H1 (cell line): ENCODE measurements at regions not wholly inside any gene's neighbourhood (a gene's known extent, or its start where the extent isn't known, plus 50 kb on each side); places are given as distances from the start of the nearest gene placed in this dataset.

Experiments used
- CTCF ChIA-PET: fragments of 300-600 bp; sonication (Branson Sonifier 250); formaldehyde crosslinking; loops from one replicate; lab custom pipeline; 2021; ENCODE audit not compliant: partially characterized antibody; lab: Charles Lee
- POLR2A ChIA-PET: fragments of 300-600 bp; sonication (Branson Sonifier 250); formaldehyde crosslinking; loops from one replicate; lab custom pipeline; 2021; ENCODE audit warnings: inconsistent platforms; ENCODE audit not compliant: partially characterized antibody; lab: Charles Lee
- DNase-seq, 2 experiments: peaks; one replicate each; pipeline versions ENCODE4 v3.0.0 to v3.0.0-alpha.2; 2010 to 2022; ENCODE audit warnings: low spot score in 2 of 2, low read depth in 1 of 2, mixed read lengths in 1 of 2
- FAIRE-seq: peaks from 2 replicates; lab custom pipeline; 2011; peaks lifted over from hg19 to GRCh38; lab: Jason Lieb, UNC
- H2AFZ ChIP-seq: 2 replicates; pipeline ENCODE4 v1.8.1; 2012; ENCODE audit warnings: low read length, inconsistent platforms
- H2AK5ac ChIP-seq: 2 replicates; pipeline ENCODE4 v1.6.1; 2013; ENCODE audit warnings: low read depth, low read length
- H2BK120ac ChIP-seq: replicated peaks from 2 replicates; pipeline ENCODE3; 2013; ENCODE audit warnings: low read depth, low read length, inconsistent platforms
- H2BK12ac ChIP-seq: 2 replicates; pipeline ENCODE4 v1.6.1; 2013; ENCODE audit warnings: low read depth, low read length
- H2BK15ac ChIP-seq: 2 replicates; pipeline ENCODE4 v1.6.1; 2013; ENCODE audit warnings: low read length
- H2BK20ac ChIP-seq: 2 replicates; pipeline ENCODE4 v1.6.1; 2013; ENCODE audit warnings: low read length
- H2BK5ac ChIP-seq: 2 replicates; pipeline ENCODE4 v1.6.1; 2013; ENCODE audit warnings: low read depth, low read length
- H3K14ac ChIP-seq: 2 replicates; pipeline ENCODE4 v1.6.1; 2013; ENCODE audit warnings: inconsistent platforms; ENCODE audit not compliant: insufficient read length
- H3K18ac ChIP-seq: 2 replicates; pipeline ENCODE4 v1.6.1; 2013; ENCODE audit warnings: low read length; ENCODE audit errors: extremely low read depth
- H3K23ac ChIP-seq: 2 replicates; pipeline ENCODE4 v1.6.1; 2013; ENCODE audit warnings: inconsistent platforms; ENCODE audit not compliant: insufficient read length
- H3K23me2 ChIP-seq: 2 replicates; pipeline ENCODE4 v1.6.1; 2013; ENCODE audit warnings: low read depth, low read length
- H3K27ac ChIP-seq: 2 replicates; pipeline ENCODE4 v1.6.1; 2011; ENCODE audit warnings: low read depth, low read length, inconsistent platforms
- H3K27me3 ChIP-seq, 4 experiments: replicated peaks in 1 of 4; 1 replicate in 1 of 4; 2 replicates in 3 of 4; pipeline versions ENCODE4 v1.6.1 to v1.8.1; 2011 to 2013; ENCODE audit warnings: low read length in 3 of 4, mild to moderate bottlenecking in 3 of 4, inconsistent platforms in 2 of 4, mixed read lengths in 2 of 4, moderate library complexity in 1 of 4; ENCODE audit not compliant: control insufficient read depth in 3 of 4, insufficient read depth in 3 of 4; ENCODE audit errors: extremely low read depth in 1 of 4
- H3K36me3 ChIP-seq, 4 experiments: 2 replicates each; pipeline versions ENCODE4 v1.6.1 to v1.8.1; 2011 to 2013; ENCODE audit warnings: mild to moderate bottlenecking in 4 of 4, low read length in 3 of 4, moderate library complexity in 2 of 4, control low read depth in 1 of 4, inconsistent platforms in 1 of 4; ENCODE audit not compliant: insufficient read depth in 4 of 4, control insufficient read depth in 2 of 4
- H3K4ac ChIP-seq: replicated peaks from 2 replicates; pipeline ENCODE3; 2013; ENCODE audit warnings: low read length, low read depth, mixed read lengths, inconsistent platforms; ENCODE audit not compliant: insufficient read length
- H3K4me1 ChIP-seq, 4 experiments: replicated peaks in 1 of 4; 1 replicate in 1 of 4; 2 replicates in 3 of 4; pipeline versions ENCODE4 v1.6.1 to v1.8.1; 2011 to 2013; ENCODE audit warnings: low read length in 3 of 4, inconsistent platforms in 2 of 4, mixed read lengths in 1 of 4; ENCODE audit not compliant: insufficient read depth in 4 of 4, control insufficient read depth in 3 of 4
- H3K4me2 ChIP-seq, 2 experiments: 2 replicates each; pipeline versions ENCODE4 v1.6.1 to v1.8.1; 2011 to 2013; ENCODE audit warnings: low read depth in 2 of 2, low read length in 2 of 2, control low read depth in 1 of 2, inconsistent platforms in 1 of 2, mild to moderate bottlenecking in 1 of 2; ENCODE audit not compliant: insufficient read depth in 1 of 2
- H3K4me3 ChIP-seq, 4 experiments: fragments of 200-600, 300-600 bp in 1 of 4; sonication (generic), shearing (Covaris generic), sonication (Bioruptor Twin) in 1 of 4; 2 replicates each; pipeline versions ENCODE4 v1.5.1 to v1.8.1; 2011 to 2016; ENCODE audit warnings: low read length in 4 of 4, low read depth in 3 of 4, control low read depth in 2 of 4, inconsistent platforms in 2 of 4, mild to moderate bottlenecking in 2 of 4, mixed read lengths in 1 of 4, moderate library complexity in 1 of 4; ENCODE audit not compliant: insufficient read depth in 2 of 4; ENCODE audit errors: extremely low read depth in 1 of 4
- H3K56ac ChIP-seq: replicated peaks from 2 replicates; pipeline ENCODE3; 2013; ENCODE audit warnings: low read depth, mild to moderate bottlenecking, mixed read lengths, low read length, inconsistent platforms; ENCODE audit not compliant: insufficient read length
- H3K79me1 ChIP-seq: 2 replicates; pipeline ENCODE4 v1.6.1; 2013; ENCODE audit warnings: low read depth, low read length, control low read depth
- H3K79me2 ChIP-seq, 2 experiments: 2 replicates each; pipeline versions ENCODE4 v1.6.1 to v1.8.1; 2012 to 2013; ENCODE audit warnings: low read length in 2 of 2, mild to moderate bottlenecking in 2 of 2, inconsistent platforms in 1 of 2; ENCODE audit not compliant: insufficient read depth in 2 of 2, control insufficient read depth in 1 of 2
- H3K9ac ChIP-seq, 4 experiments: replicated peaks in 1 of 4; 1 replicate in 1 of 4; 2 replicates in 3 of 4; pipeline versions ENCODE4 v1.6.1 to v1.8.1; 2011 to 2013; ENCODE audit warnings: low read depth in 3 of 4, low read length in 3 of 4, control low read depth in 2 of 4, mild to moderate bottlenecking in 2 of 4, moderate library complexity in 2 of 4, inconsistent platforms in 1 of 4; ENCODE audit errors: extremely low read depth in 1 of 4
- H3K9me3 ChIP-seq, 2 experiments: 2 replicates each; pipeline versions ENCODE4 v1.6.1 to v1.8.1; 2012 to 2013; ENCODE audit warnings: mild to moderate bottlenecking in 2 of 2, moderate library complexity in 2 of 2, control low read depth in 1 of 2, inconsistent platforms in 1 of 2, low read depth in 1 of 2, low read length in 1 of 2, mixed read lengths in 1 of 2; ENCODE audit not compliant: insufficient read depth in 2 of 2
- H4K20me1 ChIP-seq, 2 experiments: replicated peaks in 1 of 2; 2 replicates each; pipeline versions ENCODE3 to v1.8.1; 2011 to 2013; ENCODE audit warnings: inconsistent platforms in 2 of 2, low read length in 2 of 2, mild to moderate bottlenecking in 1 of 2; ENCODE audit not compliant: insufficient read depth in 2 of 2, control insufficient read depth in 1 of 2
- H4K5ac ChIP-seq: 2 replicates; pipeline ENCODE4 v1.6.1; 2013; ENCODE audit warnings: low read length, low read depth, mixed read lengths, inconsistent platforms; ENCODE audit not compliant: insufficient read length
- H4K8ac ChIP-seq: 2 replicates; pipeline ENCODE4 v1.8.0; 2013; ENCODE audit warnings: mild to moderate bottlenecking, moderate library complexity, low read length, inconsistent platforms; ENCODE audit not compliant: insufficient read depth; ENCODE audit errors: extremely low read depth
- H4K91ac ChIP-seq: replicated peaks from 2 replicates; pipeline ENCODE3; 2013; ENCODE audit warnings: low read length, mixed read lengths, inconsistent platforms; ENCODE audit not compliant: insufficient read length
- CHD2 ChIP-seq: IDR thresholded peaks from 2 replicates; pipeline ENCODE4 v1.6.1; 2012; ENCODE audit warnings: low read length, improper control_type of control experiment
- GTF2F1 ChIP-seq: IDR thresholded peaks from 2 replicates; pipeline ENCODE4 v1.6.1; 2012; ENCODE audit warnings: low read depth, low read length, improper control_type of control experiment, borderline replicate concordance
- SIN3A ChIP-seq, 2 experiments: IDR thresholded peaks in 1 of 2; conservative IDR thresholded peaks in 1 of 2; 2 replicates each; pipeline ENCODE4 v1.6.1; 2011 to 2012; ENCODE audit warnings: low read length in 2 of 2, improper control_type of control experiment in 1 of 2, low read depth in 1 of 2, mild to moderate bottlenecking in 1 of 2
- SIRT6 ChIP-seq: IDR thresholded peaks from one replicate; pipeline ENCODE4 v1.7.1; 2012; ENCODE audit warnings: low read length, inconsistent platforms
- SP4 ChIP-seq: IDR thresholded peaks from 2 replicates; pipeline ENCODE4 v1.6.1; 2012; ENCODE audit warnings: low read length, inconsistent platforms
- WGBS, 2 experiments: shearing (Covaris generic) in 1 of 2; methylation state at CpG; one replicate each; pipeline versions ENCODE4 v1.1.6 to v1.1.7; 2013 to 2015; ENCODE audit warnings: low lambda C conversion rate in 2 of 2, mixed read lengths in 2 of 2, inconsistent platforms in 1 of 2, low coverage in 1 of 2, missing lambda C conversion rate in 1 of 2; ENCODE audit not compliant: insufficient replicate concordance in 2 of 2, insufficient coverage in 1 of 2, insufficient read length in 1 of 2; ENCODE audit errors: extremely low coverage in 1 of 2, missing lambda C conversion rate in 1 of 2; 5-methylcytosine and 5-hydroxymethylcytosine counted together
- TF ChIP-seq, protein P1 (sequence below): IDR thresholded peaks from 2 replicates; pipeline ENCODE4 v1.6.1; 2012; ENCODE audit warnings: inconsistent platforms

- no peak overlapping the region for H3K4ac ChIP-seq
- H4K20me1 ChIP-seq: no peaks in the 10 kb centered on the region
- H2BK12ac ChIP-seq: no peak overlapping the region
- H4K8ac ChIP-seq: no peak overlapping the region
- ChIA-PET POLR2A (no interaction called here), CTCF (interaction anchor here (0.8 to 8.0 kb wide), 15 partner anchors 11 to 289 kb away, joined by 3 to 63 read pairs (median 3); no protein-coding TSS in a partner anchor)
- H3K23me2 ChIP-seq: no peaks in the 10 kb centered on the region
- no peaks in the 10 kb centered on the region; a peak in 1 of 7 replicates for H3K4me1 ChIP-seq
- no peaks in the 10 kb centered on the region for H3K36me3 ChIP-seq
- H3K9me3 ChIP-seq: no peaks in the 10 kb centered on the region; a peak in 1 of 4 replicates
- no peaks in the 10 kb centered on the region for H3K79me1 ChIP-seq
- H2BK15ac ChIP-seq: no peak overlapping the region
- H2AK5ac ChIP-seq: no peak overlapping the region
- H3K79me2 ChIP-seq: no peaks in the 10 kb centered on the region
- no peak overlapping the region for H3K9ac ChIP-seq
- TF ChIP-seq SP4: no peak
- no peak for TF ChIP-seq CHD2
- TF ChIP-seq SIN3A (conservative IDR thresholded peaks at IDR 0.05 in 1 of 2, IDR thresholded peaks at IDR 0.05 in 1 of 2; ENCODE audit: low read depth in 1 of 2, low read length in 2 of 2): no peak
- TF ChIP-seq GTF2F1: no peak
- TF ChIP-seq, protein P1, sequence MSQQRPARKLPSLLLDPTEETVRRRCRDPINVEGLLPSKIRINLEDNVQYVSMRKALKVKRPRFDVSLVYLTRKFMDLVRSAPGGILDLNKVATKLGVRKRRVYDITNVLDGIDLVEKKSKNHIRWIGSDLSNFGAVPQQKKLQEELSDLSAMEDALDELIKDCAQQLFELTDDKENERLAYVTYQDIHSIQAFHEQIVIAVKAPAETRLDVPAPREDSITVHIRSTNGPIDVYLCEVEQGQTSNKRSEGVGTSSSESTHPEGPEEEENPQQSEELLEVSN: no peak
- no peak for TF ChIP-seq SIRT6
- peaks cover 0 to 1% (median 0%) of the 10 kb centered on the region in 4 experiments; a peak in 1 of 7 replicates for H3K27me3 ChIP-seq
- H4K91ac ChIP-seq: no peak overlapping the region
- no peak overlapping the region for H3K18ac ChIP-seq
- H3K27ac ChIP-seq: no peak overlapping the region
- no peak overlapping the region for H3K56ac ChIP-seq
- FAIRE-seq: no peak
- no peak overlapping the region for H3K14ac ChIP-seq
- H3K23ac ChIP-seq: no peak overlapping the region
- no peak overlapping the region for H2BK5ac ChIP-seq
- H3K4me2 ChIP-seq: no peak overlapping the region
- 91% methylated on average over 4 of the region's 4 CpGs; no CpG with 5 or more reads in 1 of the 2 experiments for WGBS, 2 experiments
- DNase-seq: no peak
- no peak overlapping the region for H2BK120ac ChIP-seq
- H2AFZ ChIP-seq: no peak overlapping the region
- no peak overlapping the region for H4K5ac ChIP-seq
- no peak overlapping the region for H2BK20ac ChIP-seq
- no peak overlapping the region for H3K4me3 ChIP-seq
Measured at GRCh38 chr1:209491897-209492296, 91.6 kb upstream of the CAMK1G start.
